GM19238 (cell line): ENCODE measurements at regions not wholly inside any gene's neighbourhood (a gene's known extent, or its start where the extent isn't known, plus 50 kb on each side); places are given as distances from the start of the nearest gene placed in this dataset.
"Not testable (repeated sequence)": the region's sequence is repeated elsewhere in the genome, so short reads cannot be mapped to it uniquely, and the experiment has no call there.

ENCODE experiments used
- DNase-seq: peaks from one replicate; pipeline ENCODE4 v3.0.0; 2011; ENCODE audit warnings: low spot score; ENCODE audit not compliant: insufficient read length

- no peak for DNase-seq
Measured at GRCh38 chr4:18110099-18110498, 88.5 kb upstream of the LCORL start.

- DNase-seq: no peak
Measured at GRCh38 chr4:18109676-18110075, 88.1 kb upstream of the LCORL start.

DNA sequence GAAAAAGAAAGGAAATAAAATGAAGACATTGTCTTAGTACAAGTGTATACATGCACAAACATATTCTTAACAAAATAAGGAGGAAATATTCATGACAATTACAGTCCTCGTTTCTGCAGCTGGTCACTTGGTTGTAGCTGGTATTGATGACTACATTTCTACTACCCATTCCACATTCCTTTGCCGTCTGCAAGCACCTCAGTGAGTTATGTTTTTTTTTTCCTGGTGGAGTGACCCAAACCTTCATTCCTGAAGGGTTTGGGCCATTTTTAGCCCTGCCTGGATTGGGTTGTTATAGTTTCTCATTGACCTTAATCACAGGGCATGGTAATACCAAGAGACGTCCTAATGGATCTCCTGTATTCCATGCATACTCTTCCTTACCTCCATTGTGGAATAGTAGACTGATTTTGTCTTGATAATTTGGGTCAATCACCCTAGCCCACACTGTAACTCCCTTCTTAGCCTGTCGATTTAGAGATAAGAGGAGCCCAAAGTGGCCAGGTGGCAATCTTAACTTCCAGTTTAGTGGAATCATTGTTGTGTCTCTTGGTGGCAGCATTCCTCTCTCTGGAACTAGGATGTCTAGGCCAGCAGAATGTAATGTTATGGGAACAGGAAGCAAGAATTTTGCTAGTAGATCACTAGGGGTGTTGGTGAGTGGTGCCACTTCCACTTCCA lies 86.4 kb upstream of the LCORL start:
- DNase-seq: not testable (repeated sequence)

GRCh38 chr4:18106620-18107019 lies 85.1 kb upstream of the LCORL start:
- DNase-seq: no peak

DNA sequence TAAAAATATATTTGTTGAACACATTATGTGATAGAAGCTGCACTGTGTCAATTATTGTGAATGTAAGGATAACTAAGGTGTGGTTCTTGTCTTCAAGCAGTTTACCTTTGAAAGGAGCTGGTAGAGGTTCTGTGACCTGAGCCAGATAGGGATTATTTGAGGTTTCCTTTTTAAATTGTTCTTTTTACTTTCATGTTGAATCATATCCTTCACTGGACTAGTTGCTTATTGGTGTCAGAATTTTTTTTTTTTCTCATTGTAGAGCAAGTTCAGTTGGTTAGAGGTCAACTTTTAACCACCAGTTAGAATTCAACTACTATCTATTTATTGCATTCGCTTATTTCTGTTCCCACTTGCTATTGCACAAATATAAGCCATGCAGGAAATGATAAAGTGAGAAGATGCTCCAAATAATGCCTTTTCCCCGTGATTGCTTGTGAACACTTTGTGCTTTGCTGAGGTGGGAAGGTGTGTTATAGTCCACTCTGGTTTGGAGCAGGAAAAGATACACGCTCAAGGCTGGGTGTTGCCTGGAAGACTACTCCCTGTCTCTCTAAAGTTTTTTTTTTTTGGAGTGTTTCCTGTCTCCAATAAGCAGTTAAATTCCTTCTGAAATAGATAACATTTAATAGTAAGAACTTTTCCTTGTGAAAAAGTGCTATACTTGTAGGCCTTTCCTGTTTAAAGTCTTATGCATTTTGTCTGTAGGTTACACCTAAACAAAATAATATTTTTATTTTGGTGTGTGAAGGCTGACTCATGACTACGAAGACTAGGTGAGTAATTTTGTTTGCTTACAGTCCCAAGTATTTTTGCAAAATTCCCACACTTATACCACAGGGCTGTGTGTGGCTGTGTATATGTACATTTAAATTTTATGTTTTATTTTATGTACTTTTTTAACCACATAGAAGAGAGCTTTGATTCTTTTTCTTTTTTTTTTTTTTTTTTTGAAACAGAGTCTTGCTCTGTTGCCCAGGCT lies 83.8 kb upstream of the LCORL start:
- no peak for DNase-seq

GRCh38 chr4:18103876-18104605 lies 82.5 kb upstream of the LCORL start:
- DNase-seq: no peak

- no peak for DNase-seq
Measured at GRCh38 chr4:18100657-18101056, 79.1 kb upstream of the LCORL start.

DNA sequence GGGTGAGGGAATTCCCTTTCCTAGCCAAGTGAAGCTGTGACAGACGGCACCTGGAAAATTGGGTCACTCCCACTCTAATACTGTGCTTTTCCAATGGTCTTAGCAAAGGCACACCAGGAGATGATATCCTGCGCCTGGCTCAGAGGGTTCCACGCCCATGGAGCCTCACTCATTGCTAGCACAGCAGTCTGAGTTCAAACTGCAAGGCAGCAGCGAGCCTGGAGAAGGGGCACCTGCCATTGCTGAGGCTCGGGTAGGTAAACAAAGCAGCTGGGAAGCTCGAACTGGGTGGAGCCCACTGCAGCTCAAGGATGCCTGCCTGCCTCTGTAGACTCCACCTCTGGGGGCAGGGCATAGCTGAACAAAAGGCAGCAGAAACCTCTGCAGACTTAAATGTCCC lies 68.9 kb upstream of the LCORL start:
- not testable (repeated sequence) for DNase-seq

GRCh38 chr4:18082236-18082635 lies 60.7 kb upstream of the LCORL start:
- DNase-seq: no peak

DNA sequence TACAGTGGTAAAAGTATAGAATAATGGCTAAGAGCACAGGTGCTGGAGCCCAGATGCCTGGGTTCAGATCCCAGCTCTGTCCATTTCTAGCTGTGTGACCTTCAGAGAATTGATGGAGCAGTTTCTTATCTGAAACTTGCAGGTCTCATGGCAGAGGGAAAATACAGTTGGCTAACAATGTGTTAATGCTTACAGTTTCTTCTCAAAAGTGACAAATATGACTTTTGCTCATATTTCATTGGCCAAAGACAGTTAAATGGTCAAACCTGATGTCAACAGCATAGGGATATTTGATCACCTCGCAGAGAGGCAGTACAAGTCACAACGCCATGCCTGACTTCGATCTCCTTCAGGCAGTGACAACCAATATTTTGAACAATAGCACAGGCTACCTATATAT lies 60.2 kb upstream of the LCORL start:
- no peak for DNase-seq

DNA sequence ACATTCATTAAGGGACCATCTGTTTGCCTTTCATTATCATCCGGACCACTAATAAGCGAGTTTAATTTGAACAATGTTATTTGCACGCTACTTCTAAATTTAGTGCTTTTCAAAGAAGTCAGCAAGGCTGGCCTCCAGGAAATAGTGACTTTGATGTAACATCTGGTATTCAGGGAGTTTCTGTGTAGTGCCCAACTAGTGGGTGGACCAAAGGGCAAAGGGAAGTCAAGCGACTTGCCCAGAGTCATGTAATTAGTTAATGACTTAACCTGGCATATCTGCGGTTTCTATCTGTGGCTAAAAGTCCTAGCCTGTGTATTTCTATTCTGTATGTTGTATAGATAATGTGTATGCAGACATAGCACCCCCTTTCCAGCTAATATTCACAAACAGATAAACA lies 56.3 kb upstream of the LCORL start:
- no peak for DNase-seq

DNA sequence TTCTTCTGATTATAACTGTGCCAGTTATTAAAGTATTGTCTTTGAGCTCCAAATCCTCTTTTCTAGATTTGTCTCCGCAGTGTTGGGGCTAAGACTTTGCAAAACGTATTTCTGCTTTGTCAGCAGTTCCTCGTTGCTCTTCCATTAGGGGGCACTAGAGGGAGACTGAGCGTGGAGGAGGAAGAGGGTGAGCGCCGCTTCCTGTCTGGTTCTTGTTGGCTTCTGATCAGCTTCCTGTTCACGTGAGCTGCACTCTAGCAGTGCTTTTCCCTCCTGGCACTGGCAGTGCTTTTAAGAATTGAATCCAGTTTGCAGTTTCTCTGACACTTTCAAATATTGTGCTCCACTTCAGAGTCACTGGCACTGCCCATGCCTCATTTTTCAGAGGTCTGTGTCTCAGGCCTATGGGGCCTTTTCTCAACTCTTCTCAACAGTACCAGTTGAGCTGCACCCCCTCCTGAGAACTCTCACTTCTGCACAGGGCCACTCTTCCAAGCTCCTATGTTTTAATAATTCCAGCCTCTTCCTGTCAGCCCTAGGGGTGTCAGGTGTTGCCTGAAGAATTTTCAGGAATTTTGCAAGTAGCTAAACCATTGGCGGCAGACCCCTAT lies 54.4 kb upstream of the LCORL start:
- DNase-seq: no peak

DNA sequence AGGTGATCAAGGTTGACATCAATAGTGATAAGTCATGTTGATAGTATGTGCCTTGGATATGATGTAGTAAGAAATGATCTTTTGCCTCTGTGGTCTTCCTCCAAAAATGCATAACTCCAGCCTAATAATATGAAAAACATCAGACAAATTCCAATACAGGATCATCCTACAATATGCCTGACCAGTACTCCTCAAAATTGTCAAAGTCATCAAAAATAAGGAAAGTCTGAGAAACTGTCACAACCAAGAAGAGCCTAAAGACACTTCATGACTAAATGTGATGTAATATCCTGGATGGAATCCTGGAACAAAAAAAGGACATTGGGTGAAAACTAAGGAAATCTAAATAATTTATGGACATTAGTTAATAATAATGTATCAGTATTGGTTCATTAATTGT lies 50.3 kb upstream of the LCORL start:
- no peak for DNase-seq
